GM19240 (cell line): ENCODE measurements at regions not wholly inside any gene's neighbourhood (a gene's known extent, or its start where the extent isn't known, plus 50 kb on each side); places are given as distances from the start of the nearest gene placed in this dataset.
"Not testable (repeated sequence)": the region's sequence is repeated elsewhere in the genome, so short reads cannot be mapped to it uniquely, and the experiment has no call there.

Experiments
- DNase-seq: peaks from one replicate; pipeline ENCODE4 v3.0.0; 2011; ENCODE audit warnings: low spot score; ENCODE audit not compliant: insufficient read length

GRCh38 chrX:39689376-39690104 is 408.2 kb downstream of the BCOR start:
- no peak for DNase-seq

- no peak for DNase-seq
Observed at GRCh38 chrX:39690541-39691415, 407.0 kb downstream of the BCOR start.

- no peak for DNase-seq
Observed at GRCh38 chrX:39691724-39692123, 406.0 kb downstream of the BCOR start.

GRCh38 chrX:39692796-39693195 is 405.0 kb downstream of the BCOR start:
- DNase-seq, result no peak

GRCh38 chrX:39693298-39693697 is 404.5 kb downstream of the BCOR start:
- no peak for DNase-seq

GRCh38 chrX:39702636-39703035 is 395.1 kb downstream of the BCOR start:
- DNase-seq, result not testable (repeated sequence)

- no peak for DNase-seq
Observed at GRCh38 chrX:39703307-39703706, 394.5 kb downstream of the BCOR start.

GRCh38 chrX:39704590-39704989 is 393.2 kb downstream of the BCOR start:
- no peak for DNase-seq

GRCh38 chrX:39705290-39705689 is 392.5 kb downstream of the BCOR start:
- DNase-seq, result no peak

- DNase-seq, result no peak
Observed at GRCh38 chrX:39709364-39709763, 388.4 kb downstream of the BCOR start.

GRCh38 chrX:39709812-39710211 is 387.9 kb downstream of the BCOR start:
- DNase-seq, result no peak

GRCh38 chrX:39710776-39711175 is 387.0 kb downstream of the BCOR start:
- no peak for DNase-seq

- DNase-seq, result no peak
Observed at GRCh38 chrX:39714471-39714870, 383.3 kb downstream of the BCOR start.

GRCh38 chrX:39716401-39716800 is 381.4 kb downstream of the BCOR start:
- DNase-seq, result no peak

GRCh38 chrX:39716802-39717540 is 380.8 kb downstream of the BCOR start:
- no peak for DNase-seq

GRCh38 chrX:39718981-39719380 is 378.8 kb downstream of the BCOR start:
- DNase-seq, result no peak

GRCh38 chrX:39720945-39721344 is 376.8 kb downstream of the BCOR start:
- no peak for DNase-seq

- DNase-seq, result no peak
Observed at GRCh38 chrX:39721566-39722279, 376.0 kb downstream of the BCOR start.

GRCh38 chrX:39724544-39724943 is 373.2 kb downstream of the BCOR start:
- no peak for DNase-seq

- no peak for DNase-seq
Observed at GRCh38 chrX:39725114-39725513, 372.6 kb downstream of the BCOR start.

- no peak for DNase-seq
Observed at GRCh38 chrX:39725928-39726619, 371.7 kb downstream of the BCOR start.
